ENCODE measurements at regions not wholly inside any gene's neighbourhood (a gene's known extent, or its start where the extent isn't known, plus 50 kb on each side); places are given as distances from the start of the nearest gene placed in this dataset.
"Not testable (repeated sequence)": the region's sequence is repeated elsewhere in the genome, so short reads cannot be mapped to it uniquely, and the experiment has no call there.

GRCh38 chr12:80015660-80016059 is 80.8 kb upstream of the PPP1R12A start:
- ChIA-PET CTCF (no interaction called here), POLR2A (interaction anchor here (0.7 kb wide), 1 partner anchor 23 kb away, joined by 3 read pairs; no protein-coding TSS in a partner anchor)
- WGBS (ENCODE audit: low lambda C conversion rate), result 41% methylated on average over 4 of the region's 4 CpGs
- Histone ChIP-seq H3K4me2 (no peak overlapping the region), H3K4me3 (ENCODE audit: low read depth in 2 of 2, low read length in 1 of 2) (no peak overlapping the region), H3F3A (replicated peaks; ENCODE audit: insufficient read depth) (peaks cover 3% of the 10 kb centered on the region), H4K20me1 (ENCODE audit: insufficient read depth) (no peaks in the 10 kb centered on the region), H3K36me3 (replicated peaks in 1 of 2; ENCODE audit: control insufficient read depth in 1 of 2, insufficient read depth in 2 of 2, low read length in 1 of 2) (no peaks in the 10 kb centered on the region), H3K27me3 (ENCODE audit: insufficient read depth) (no peaks in the 10 kb centered on the region), H3K79me2 (ENCODE audit: insufficient read depth) (no peaks in the 10 kb centered on the region), H3K4me1 (ENCODE audit: control insufficient read depth in 1 of 2, insufficient read depth in 2 of 2, low read depth in 1 of 2, low read length in 1 of 2) (peaks cover 0 to 3% of the 10 kb centered on the region in 2 experiments; a peak in 2 of 4 replicates), H3K27ac (ENCODE audit: low read depth in 2 of 2, low read length in 1 of 2) (no peak overlapping the region), H3K9me3 (peaks cover 20% of the 10 kb centered on the region; the same call in 1 of the 2 replicates), H3K9me2 (no peaks in the 10 kb centered on the region), H3K9ac (no peak overlapping the region), H2AFZ (ENCODE audit: low read depth) (peak overlapping the region; percentile 35; the same call in 1 of the 2 replicates)
- no peak for TF ChIP-seq MXI1 (IDR thresholded peaks at IDR 0.05; ENCODE audit: low read depth, low read length)
- no peak for TF ChIP-seq RCOR1 (IDR thresholded peaks at IDR 0.05; ENCODE audit: low read length)
- TF ChIP-seq USF1 (IDR thresholded peaks at IDR 0.05; ENCODE audit: borderline replicate concordance, low read depth), result peak; percentile 38; the same call in 1 of the 2 replicates
- DNase-seq, result no peak

- H3K79me2 ChIP-seq (ENCODE audit: insufficient read depth); H3K36me3 ChIP-seq (replicated peaks in 1 of 2; ENCODE audit: control insufficient read depth in 1 of 2, insufficient read depth in 2 of 2, low read length in 1 of 2); H3K27ac ChIP-seq (ENCODE audit: low read depth in 2 of 2, low read length in 1 of 2); POLR2A ChIA-PET; H3K9me3 ChIP-seq; H2AFZ ChIP-seq (ENCODE audit: low read depth); H3K4me3 ChIP-seq (ENCODE audit: low read depth in 2 of 2, low read length in 1 of 2); H4K20me1 ChIP-seq (ENCODE audit: insufficient read depth); H3K9me2 ChIP-seq; H3K4me1 ChIP-seq (ENCODE audit: control insufficient read depth in 1 of 2, insufficient read depth in 2 of 2, low read depth in 1 of 2, low read length in 1 of 2); H3K27me3 ChIP-seq (ENCODE audit: insufficient read depth); DNase-seq; H3F3A ChIP-seq (replicated peaks; ENCODE audit: insufficient read depth); H3K4me2 ChIP-seq; CTCF ChIA-PET; H3K9ac ChIP-seq: not testable (repeated sequence)
These were observed 68.8 kb upstream of the PPP1R12A start for GRCh38 chr12:80003744-80004143.

GRCh38 chr12:80001562-80001961 is 66.7 kb upstream of the PPP1R12A start:
- no peaks in the 10 kb centered on the region for H3K9me2 ChIP-seq
- no peaks in the 10 kb centered on the region for H4K20me1 ChIP-seq (ENCODE audit: insufficient read depth)
- no peak overlapping the region for H3K4me2 ChIP-seq
- no peaks in the 10 kb centered on the region for H3K4me1 ChIP-seq (ENCODE audit: control insufficient read depth in 1 of 2, insufficient read depth in 2 of 2, low read depth in 1 of 2, low read length in 1 of 2)
- H3K27me3 ChIP-seq (ENCODE audit: insufficient read depth), result no peaks in the 10 kb centered on the region
- H3K4me3 ChIP-seq (ENCODE audit: low read depth in 2 of 2, low read length in 1 of 2), result no peak overlapping the region
- no peak overlapping the region for H3K9ac ChIP-seq
- H3F3A ChIP-seq (replicated peaks; ENCODE audit: insufficient read depth), result no peaks in the 10 kb centered on the region
- H3K79me2 ChIP-seq (ENCODE audit: insufficient read depth), result no peaks in the 10 kb centered on the region
- WGBS (ENCODE audit: low lambda C conversion rate), result 40% methylated on average over 1 of the region's 1 CpG
- DNase-seq, result no peak
- no peaks in the 10 kb centered on the region for H3K9me3 ChIP-seq
- H2AFZ ChIP-seq (ENCODE audit: low read depth), result no peak overlapping the region
- no peaks in the 10 kb centered on the region for H3K36me3 ChIP-seq (replicated peaks in 1 of 2; ENCODE audit: control insufficient read depth in 1 of 2, insufficient read depth in 2 of 2, low read length in 1 of 2)
- H3K27ac ChIP-seq (ENCODE audit: low read depth in 2 of 2, low read length in 1 of 2), result no peak overlapping the region
- CTCF ChIA-PET, result interaction anchor here (1.2 kb wide), 1 partner anchor 282 kb away, joined by 3 read pairs; no protein-coding TSS in a partner anchor
- POLR2A ChIA-PET, result no interaction called here
- TF ChIP-seq FOXM1 (IDR thresholded peaks at IDR 0.05; ENCODE audit: low read depth) (no peak), TAF1 (IDR thresholded peaks at IDR 0.05; ENCODE audit: borderline replicate concordance, low read depth, low read length) (no peak)

GRCh38 chr12:80000831-80001230 is 65.9 kb upstream of the PPP1R12A start:
- Histone ChIP-seq H3K27ac (ENCODE audit: low read depth in 2 of 2, low read length in 1 of 2) (no peak overlapping the region), H3K9me3 (no peaks in the 10 kb centered on the region), H3F3A (replicated peaks; ENCODE audit: insufficient read depth) (no peaks in the 10 kb centered on the region), H3K36me3 (replicated peaks in 1 of 2; ENCODE audit: control insufficient read depth in 1 of 2, insufficient read depth in 2 of 2, low read length in 1 of 2) (no peaks in the 10 kb centered on the region), H3K4me1 (ENCODE audit: control insufficient read depth in 1 of 2, insufficient read depth in 2 of 2, low read depth in 1 of 2, low read length in 1 of 2) (no peaks in the 10 kb centered on the region), H3K79me2 (ENCODE audit: insufficient read depth) (no peaks in the 10 kb centered on the region), H3K9me2 (no peaks in the 10 kb centered on the region), H4K20me1 (ENCODE audit: insufficient read depth) (no peaks in the 10 kb centered on the region), H3K27me3 (ENCODE audit: insufficient read depth) (no peaks in the 10 kb centered on the region), H3K4me3 (ENCODE audit: low read depth in 2 of 2, low read length in 1 of 2) (no peak overlapping the region), H3K9ac (no peak overlapping the region), H3K4me2 (no peak overlapping the region), H2AFZ (ENCODE audit: low read depth) (no peak overlapping the region)
- ChIA-PET CTCF (no interaction called here), POLR2A (no interaction called here)
- no peak for DNase-seq
- WGBS (ENCODE audit: low lambda C conversion rate), result 17% methylated on average over 1 of the region's 1 CpG
- no peak for TF ChIP-seq IRF3 (IDR thresholded peaks at IDR 0.05; ENCODE audit: low read depth, low read length)
- TF ChIP-seq EZH2phosphoT487 (IDR thresholded peaks at IDR 0.05; ENCODE audit: borderline replicate concordance, low read depth), result no peak
- TF ChIP-seq RXRA (IDR thresholded peaks at IDR 0.05; ENCODE audit: borderline replicate concordance, low read depth), result no peak
- TF ChIP-seq USF2 (IDR thresholded peaks at IDR 0.05; ENCODE audit: borderline replicate concordance, low read depth, low read length), result no peak
- no peak for TF ChIP-seq YY1 (IDR thresholded peaks at IDR 0.05; ENCODE audit: low read depth)
- TF ChIP-seq RCOR1 (IDR thresholded peaks at IDR 0.05; ENCODE audit: low read length), result no peak
- TF ChIP-seq NRF1 (IDR thresholded peaks at IDR 0.05; ENCODE audit: low read depth, low read length), result no peak
